Eye (tissue), 1 donor: ENCODE measurements at regions not wholly inside any gene's neighbourhood (a gene's known extent, or its start where the extent isn't known, plus 50 kb on each side); places are given as distances from the start of the nearest gene placed in this dataset.

Experiments
- DNase-seq: peaks from one replicate; pipeline ENCODE4 v3.0.0-alpha.2; 2015

- no peak for DNase-seq
Measured at GRCh38 chr2:29974086-29974485, 52.7 kb upstream of the ALK start.

- peak; percentile 15 for DNase-seq
Measured at GRCh38 chr2:29977284-29977683, 55.9 kb upstream of the ALK start.

GRCh38 chr2:29981402-29981801 is 60.0 kb upstream of the ALK start:
- DNase-seq, result no peak

- DNase-seq, result peak; percentile 5
Measured at GRCh38 chr2:29983308-29983707, 61.9 kb upstream of the ALK start.

- peak; percentile 11 for DNase-seq
Measured at GRCh38 chr2:29987146-29987545, 65.8 kb upstream of the ALK start.

- peak; percentile 12 for DNase-seq
Measured at GRCh38 chr2:29990129-29990528, 68.7 kb upstream of the ALK start.

- no peak for DNase-seq
Measured at GRCh38 chr2:29991086-29991485, 69.7 kb upstream of the ALK start.

- DNase-seq, result no peak
Measured at GRCh38 chr2:29995241-29995640, 73.9 kb upstream of the ALK start.

GRCh38 chr2:30003128-30003527 is 81.7 kb upstream of the ALK start:
- no peak for DNase-seq

- no peak for DNase-seq
Measured at GRCh38 chr2:30022444-30023071, 101.2 kb upstream of the ALK start.

GRCh38 chr2:30024281-30024680 is 102.9 kb upstream of the ALK start:
- DNase-seq, result no peak

- peak; percentile 82 for DNase-seq
Measured at GRCh38 chr2:30026091-30027055, 105.0 kb upstream of the ALK start.

GRCh38 chr2:30029804-30030203 is 108.4 kb upstream of the ALK start:
- DNase-seq, result no peak

- peak; percentile 8 for DNase-seq
Measured at GRCh38 chr2:30030361-30030760, 109.0 kb upstream of the ALK start.

- DNase-seq, result no peak
Measured at GRCh38 chr2:30031184-30031583, 109.8 kb upstream of the ALK start.

- DNase-seq, result no peak
Measured at GRCh38 chr2:30034052-30034775, 112.6 kb upstream of the YPEL5 start.

GRCh38 chr2:30037016-30037415 is 109.8 kb upstream of the YPEL5 start:
- no peak for DNase-seq

- DNase-seq, result no peak
Measured at GRCh38 chr2:30038419-30038818, 108.4 kb upstream of the YPEL5 start.

- DNase-seq, result no peak
Measured at GRCh38 chr2:30039101-30039500, 107.7 kb upstream of the YPEL5 start.

- no peak for DNase-seq
Measured at GRCh38 chr2:30040147-30040546, 106.7 kb upstream of the YPEL5 start.

GRCh38 chr2:30041884-30042283 is 104.9 kb upstream of the YPEL5 start:
- no peak for DNase-seq

- no peak for DNase-seq
Measured at GRCh38 chr2:30046396-30046795, 100.4 kb upstream of the YPEL5 start.

GRCh38 chr2:30046979-30047378 is 99.8 kb upstream of the YPEL5 start:
- no peak for DNase-seq
